ENCODE measurements at regions not wholly inside any gene's neighbourhood (a gene's known extent, or its start where the extent isn't known, plus 50 kb on each side); places are given as distances from the start of the nearest gene placed in this dataset.

DNA sequence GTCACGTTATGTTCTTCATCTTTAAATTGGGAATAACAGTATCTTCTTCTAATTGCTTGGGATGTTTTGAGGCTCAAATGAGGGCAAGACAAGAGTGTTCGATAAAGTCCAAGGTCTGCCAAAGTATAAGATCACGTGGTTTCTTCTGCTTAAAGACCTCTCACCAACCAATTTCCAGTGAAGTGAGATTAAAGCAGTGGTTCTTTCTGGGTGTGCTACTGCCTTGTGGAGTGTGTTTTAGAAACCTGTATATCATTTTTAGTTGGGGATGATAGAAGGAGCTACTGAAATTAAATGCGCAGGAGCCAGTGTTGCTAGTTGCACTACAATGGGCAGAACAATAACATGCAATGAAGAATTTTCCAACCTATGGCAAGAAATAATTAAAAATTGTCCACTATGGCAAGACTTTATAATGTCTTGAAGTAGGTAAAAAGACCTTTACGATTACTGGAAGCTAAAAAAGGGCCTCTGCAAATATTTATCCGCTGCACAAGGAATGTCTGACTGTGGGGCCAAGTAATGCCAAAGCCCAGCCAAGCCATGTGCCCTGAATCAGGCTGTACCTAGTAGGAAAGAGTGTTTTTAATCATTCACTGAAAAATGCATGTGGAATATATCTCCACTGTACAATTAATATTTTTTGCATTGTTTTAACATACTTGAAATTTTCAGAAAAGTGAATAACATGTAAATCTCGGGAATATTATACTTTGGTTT lies 244.5 kb upstream of the REG3G start:
- Histone ChIP-seq H3K4me1 (no peaks in the 10 kb centered on the region), H3K9me3 (peaks cover 0 to 16% (median 0%) of the 10 kb centered on the region in 11 donors), H3K27ac (no peak overlapping the region), H3K4me3 (no peak overlapping the region), H3K27me3 (no peaks in the 10 kb centered on the region), H3K36me3 (no peaks in the 10 kb centered on the region)
- TF ChIP-seq CTCF (IDR thresholded peaks at IDR 0.05) = no peak
- 58 to 65% methylated on average over 7 of the region's 7 CpGs for WGBS, 2 donors
- intact Hi-C loops (cut with DNase I) = no loop called here
- ATAC-seq = no peak
- DNase-seq = no peak

DNA sequence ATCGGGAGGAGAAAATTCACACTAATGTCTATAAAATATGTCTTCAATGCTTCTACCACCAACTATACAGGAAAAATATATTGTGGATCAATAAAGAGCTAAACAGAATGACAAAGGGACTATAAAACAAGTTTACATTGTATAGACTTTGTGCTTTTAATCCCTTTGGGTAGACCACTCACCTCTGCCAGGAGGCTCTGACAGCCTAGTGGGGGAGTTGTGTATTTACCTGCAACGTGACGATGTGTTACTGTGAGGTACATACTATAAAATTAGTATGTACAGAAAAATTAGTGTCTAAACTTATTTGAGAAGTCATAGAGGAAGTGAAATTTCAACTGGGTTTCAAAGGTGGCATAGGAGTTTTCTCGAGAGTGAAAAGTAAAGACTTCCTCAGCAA lies 243.3 kb upstream of the REG3G start:
- no peaks in the 10 kb centered on the region for H3K36me3 ChIP-seq
- no peak for ATAC-seq
- no peak overlapping the region for H3K4me3 ChIP-seq

GRCh38 chr2:78811955-78812610 lies 213.4 kb upstream of the REG3G start:
- H3K9me3 ChIP-seq = peaks cover 0 to 3% (median 0%) of the 10 kb centered on the region in 11 donors
- DNase-seq (no peak), ATAC-seq (no peak)
- H3K4me3 ChIP-seq = no peak overlapping the region
- H3K27ac ChIP-seq = no peak overlapping the region
- H3K36me3 ChIP-seq = no peaks in the 10 kb centered on the region
- H3K4me1 ChIP-seq = no peaks in the 10 kb centered on the region
- intact Hi-C loops (cut with DNase I) = no loop called here
- no peaks in the 10 kb centered on the region for H3K27me3 ChIP-seq
- no peak for TF ChIP-seq CTCF (IDR thresholded peaks at IDR 0.05)
- 57 to 58% methylated on average over 3 of the region's 3 CpGs for WGBS, 2 donors

More for the DNA sequence above, 243.3 kb upstream of the REG3G start:
- WGBS, 2 donors = 87 to 89% methylated on average over 4 of the region's 4 CpGs
- intact Hi-C loops (cut with DNase I) = no loop called here
- no peaks in the 10 kb centered on the region for H3K27me3 ChIP-seq
- peaks cover 0 to 16% (median 0%) of the 10 kb centered on the region in 11 donors for H3K9me3 ChIP-seq
- no peak for DNase-seq
- no peak for TF ChIP-seq CTCF (IDR thresholded peaks at IDR 0.05)
- no peak overlapping the region for H3K27ac ChIP-seq
- no peaks in the 10 kb centered on the region for H3K4me1 ChIP-seq

GRCh38 chr2:78814331-78814986 lies 211.0 kb upstream of the REG3G start:
- DNase-seq (no peak), ATAC-seq (no peak)
- Histone ChIP-seq H3K36me3 (no peaks in the 10 kb centered on the region), H3K27me3 (no peaks in the 10 kb centered on the region), H3K4me3 (no peak overlapping the region), H3K27ac (no peak overlapping the region), H3K4me1 (no peaks in the 10 kb centered on the region), H3K9me3 (peaks cover 0 to 3% (median 0%) of the 10 kb centered on the region in 11 donors)
- 84 to 88% methylated on average over 12 of the region's 12 CpGs for whole genome bisulfite sequencing, 2 donors
- TF ChIP-seq CTCF (IDR thresholded peaks at IDR 0.05) = no peak
- intact Hi-C loops (cut with DNase I) = no loop called here
